ENCODE measurements at regions not wholly inside any gene's neighbourhood (a gene's known extent, or its start where the extent isn't known, plus 50 kb on each side); places are given as distances from the start of the nearest gene placed in this dataset.
A peak's percentile ranks its signal among the peaks of the same experiment; 100 is the strongest.

GRCh38 chr4:133394971-133395627 is 246.0 kb downstream of the PCDH10 start:
- H3K4me1 Mint-ChIP-seq (ENCODE audit: insufficient read depth, unreplicated experiment): no peaks in the 10 kb centered on the region
- no peak overlapping the region for H3K4me3 Mint-ChIP-seq (ENCODE audit: unreplicated experiment)
- intact Hi-C loops (cut with micrococcal nuclease): no loop called here
- POLR2A ChIA-PET: no interaction called here
- H3K36me3 Mint-ChIP-seq (ENCODE audit: insufficient read depth, unreplicated experiment): no peaks in the 10 kb centered on the region
- TF ChIP-seq, protein P1, sequence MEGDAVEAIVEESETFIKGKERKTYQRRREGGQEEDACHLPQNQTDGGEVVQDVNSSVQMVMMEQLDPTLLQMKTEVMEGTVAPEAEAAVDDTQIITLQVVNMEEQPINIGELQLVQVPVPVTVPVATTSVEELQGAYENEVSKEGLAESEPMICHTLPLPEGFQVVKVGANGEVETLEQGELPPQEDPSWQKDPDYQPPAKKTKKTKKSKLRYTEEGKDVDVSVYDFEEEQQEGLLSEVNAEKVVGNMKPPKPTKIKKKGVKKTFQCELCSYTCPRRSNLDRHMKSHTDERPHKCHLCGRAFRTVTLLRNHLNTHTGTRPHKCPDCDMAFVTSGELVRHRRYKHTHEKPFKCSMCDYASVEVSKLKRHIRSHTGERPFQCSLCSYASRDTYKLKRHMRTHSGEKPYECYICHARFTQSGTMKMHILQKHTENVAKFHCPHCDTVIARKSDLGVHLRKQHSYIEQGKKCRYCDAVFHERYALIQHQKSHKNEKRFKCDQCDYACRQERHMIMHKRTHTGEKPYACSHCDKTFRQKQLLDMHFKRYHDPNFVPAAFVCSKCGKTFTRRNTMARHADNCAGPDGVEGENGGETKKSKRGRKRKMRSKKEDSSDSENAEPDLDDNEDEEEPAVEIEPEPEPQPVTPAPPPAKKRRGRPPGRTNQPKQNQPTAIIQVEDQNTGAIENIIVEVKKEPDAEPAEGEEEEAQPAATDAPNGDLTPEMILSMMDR (IDR thresholded peaks at IDR 0.05; ENCODE audit: unreplicated experiment): no peak
- no peaks in the 10 kb centered on the region for H3K27me3 Mint-ChIP-seq (ENCODE audit: insufficient read depth, unreplicated experiment)
- no peak for DNase-seq (ENCODE audit: unreplicated experiment)
- CTCF ChIA-PET: interaction anchor here (1.1 to 1.2 kb wide), 2 partner anchors 15 kb away, joined by 3 read pairs; no protein-coding TSS in a partner anchor
- no TSS peak for BruUV-seq (replicated peaks)
- H3K9me3 Mint-ChIP-seq (ENCODE audit: unreplicated experiment): no peaks in the 10 kb centered on the region
- no peak overlapping the region for H3K27ac Mint-ChIP-seq (ENCODE audit: low read depth, unreplicated experiment)

DNA sequence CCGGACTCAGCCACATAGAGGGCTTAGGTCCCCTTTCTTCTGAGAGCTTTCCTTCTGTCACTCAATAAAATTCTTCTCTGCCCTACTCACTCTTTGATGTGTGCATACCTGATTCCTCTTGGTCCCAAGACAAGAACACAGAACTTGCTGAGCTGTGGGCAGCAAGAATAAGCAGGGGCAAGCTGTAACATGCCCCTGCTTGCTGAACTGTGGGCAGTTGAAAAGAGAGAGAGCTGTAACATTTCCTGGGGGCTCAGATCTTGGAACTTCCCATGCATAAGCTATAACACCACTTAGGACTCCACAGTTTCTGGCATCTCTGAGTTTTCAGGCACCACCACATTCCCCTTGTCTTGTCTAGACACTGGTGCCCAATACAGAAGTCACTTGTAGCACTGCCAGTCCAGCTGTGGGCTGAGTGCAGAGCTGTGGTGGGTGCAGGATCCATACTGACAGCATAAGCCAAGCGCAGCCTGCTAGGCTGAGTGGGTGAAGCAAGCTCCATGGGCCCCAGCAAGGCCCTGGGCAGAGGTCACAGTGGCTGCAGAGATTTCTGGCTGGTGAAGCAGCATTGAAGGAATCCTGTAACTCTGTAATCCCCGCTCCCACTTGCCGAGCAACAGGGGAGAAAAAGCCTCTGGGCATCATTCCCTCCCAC is 241.2 kb downstream of the PCDH10 start:
- POLR2A ChIA-PET: interaction anchor here (0.8 kb wide), 1 partner anchor 70 kb away, joined by 3 read pairs; no protein-coding TSS in a partner anchor
- no TSS peak for BruUV-seq (replicated peaks)
- TF ChIP-seq, protein P1 (IDR thresholded peaks at IDR 0.05; ENCODE audit: unreplicated experiment): no peak
- H3K4me1 Mint-ChIP-seq (ENCODE audit: insufficient read depth, unreplicated experiment): no peaks in the 10 kb centered on the region
- no peaks in the 10 kb centered on the region for H3K36me3 Mint-ChIP-seq (ENCODE audit: insufficient read depth, unreplicated experiment)
- H3K4me3 Mint-ChIP-seq (ENCODE audit: unreplicated experiment): no peak overlapping the region
- no peaks in the 10 kb centered on the region for H3K27me3 Mint-ChIP-seq (ENCODE audit: insufficient read depth, unreplicated experiment)
- intact Hi-C loops (cut with micrococcal nuclease): no loop called here
- CTCF ChIA-PET: interaction anchor here (0.7 kb wide), 1 partner anchor 163 kb away, joined by 3 read pairs; no protein-coding TSS in a partner anchor
- peak; percentile 21 for DNase-seq (ENCODE audit: unreplicated experiment)
- no peak overlapping the region for H3K27ac Mint-ChIP-seq (ENCODE audit: low read depth, unreplicated experiment)
- H3K9me3 Mint-ChIP-seq (ENCODE audit: unreplicated experiment): no peaks in the 10 kb centered on the region

- DNase-seq (ENCODE audit: unreplicated experiment): no peak
Measured at GRCh38 chr4:133389029-133389428, 239.9 kb downstream of the PCDH10 start.

More at GRCh38 chr4:133389029-133389428, 239.9 kb downstream of the PCDH10 start:
- Mint-ChIP-seq H3K36me3 (ENCODE audit: insufficient read depth, unreplicated experiment) (no peaks in the 10 kb centered on the region), H3K9me3 (ENCODE audit: unreplicated experiment) (peaks cover 5% of the 10 kb centered on the region), H3K4me1 (ENCODE audit: insufficient read depth, unreplicated experiment) (no peaks in the 10 kb centered on the region), H3K27ac (ENCODE audit: low read depth, unreplicated experiment) (no peak overlapping the region), H3K4me3 (ENCODE audit: unreplicated experiment) (no peak overlapping the region), H3K27me3 (ENCODE audit: insufficient read depth, unreplicated experiment) (peaks cover 7% of the 10 kb centered on the region)
- TF ChIP-seq, protein P1 (IDR thresholded peaks at IDR 0.05; ENCODE audit: unreplicated experiment): no peak
- BruUV-seq (replicated peaks): no TSS peak
- ChIA-PET CTCF (no interaction called here), POLR2A (interaction anchor here (0.7 kb wide), 1 partner anchor 1022 kb away, joined by 3 read pairs; no protein-coding TSS in a partner anchor)
- intact Hi-C loops (cut with micrococcal nuclease): no loop called here

Data from MCF 10A (cell line).